HG02623 (cell line): ENCODE measurements at regions not wholly inside any gene's neighbourhood (a gene's known extent, or its start where the extent isn't known, plus 50 kb on each side); places are given as distances from the start of the nearest gene placed in this dataset.

Experiments
- ATAC-seq: cut with Tn5 transposase; IDR thresholded peaks from one replicate; pipeline ENCODE4 v1.9.1; 2021; ENCODE audit warnings: moderate library complexity; ENCODE audit not compliant: unreplicated experiment

GRCh38 chr12:14275111-14275510 lies 90.4 kb upstream of the ATF7IP start:
- ATAC-seq: no peak

GRCh38 chr12:14275886-14276285 lies 89.6 kb upstream of the ATF7IP start:
- no peak for ATAC-seq

GRCh38 chr12:14278294-14278953 lies 87.1 kb upstream of the ATF7IP start:
- peak; percentile 31 for ATAC-seq

- ATAC-seq: no peak
Measured at GRCh38 chr12:14279845-14280244, 85.6 kb upstream of the ATF7IP start.

- no peak for ATAC-seq
Measured at GRCh38 chr12:14280921-14281320, 84.6 kb upstream of the ATF7IP start.

GRCh38 chr12:14281539-14281938 lies 83.9 kb upstream of the ATF7IP start:
- ATAC-seq: no peak

- no peak for ATAC-seq
Measured at GRCh38 chr12:14283489-14284144, 81.9 kb upstream of the ATF7IP start.

- no peak for ATAC-seq
Measured at GRCh38 chr12:14284184-14284722, 81.2 kb upstream of the ATF7IP start.

- ATAC-seq: no peak
Measured at GRCh38 chr12:14289601-14290000, 75.9 kb upstream of the ATF7IP start.

- ATAC-seq: no peak
Measured at GRCh38 chr12:14290951-14291350, 74.5 kb upstream of the ATF7IP start.

- no peak for ATAC-seq
Measured at GRCh38 chr12:14303661-14304155, 61.8 kb upstream of the ATF7IP start.

GRCh38 chr12:14307004-14307403 lies 58.5 kb upstream of the ATF7IP start:
- no peak for ATAC-seq

GRCh38 chr12:14308516-14308915 lies 57.0 kb upstream of the ATF7IP start:
- ATAC-seq: no peak

- no peak for ATAC-seq
Measured at GRCh38 chr12:14310866-14311265, 54.6 kb upstream of the ATF7IP start.

GRCh38 chr12:14313379-14314138 lies 51.9 kb upstream of the ATF7IP start:
- no peak for ATAC-seq

- ATAC-seq: no peak
Measured at GRCh38 chr12:14314801-14315200, 50.7 kb upstream of the ATF7IP start.

- no peak for ATAC-seq
Measured at GRCh38 chr12:14315501-14315900, 50.0 kb upstream of the ATF7IP start.
